ENCODE measurements at regions not wholly inside any gene's neighbourhood (a gene's known extent, or its start where the extent isn't known, plus 50 kb on each side); places are given as distances from the start of the nearest gene placed in this dataset.

DNA sequence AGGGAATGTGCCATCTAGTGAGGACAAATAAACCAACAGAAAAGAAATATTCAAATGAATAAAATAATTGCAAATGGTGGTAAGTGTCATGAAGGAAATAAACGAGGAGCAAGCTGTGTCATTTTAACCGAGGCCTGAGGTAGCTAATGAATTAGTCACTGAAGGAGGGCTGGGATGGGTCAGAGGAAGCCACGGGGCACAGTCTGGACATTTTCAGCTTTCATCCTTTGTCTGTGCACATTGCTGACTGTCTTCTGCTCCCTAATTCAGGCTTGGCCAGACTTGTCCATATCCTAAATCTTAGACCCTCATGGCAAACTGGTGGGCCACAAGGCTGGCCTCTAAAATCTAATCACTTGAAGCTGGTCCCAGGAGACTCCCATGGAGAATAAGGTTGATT lies 138.4 kb downstream of the RHOU start:
- 10% methylated on average over 3 of the region's 3 CpGs for WGBS

GRCh38 chr1:228875741-228876140 lies 140.5 kb downstream of the RHOU start:
- Histone ChIP-seq H2BK15ac (ENCODE audit: low read depth, poor library complexity, severe bottlenecking) (no peak overlapping the region), H4K8ac (ENCODE audit: low read length) (no peak overlapping the region), H3K9ac (ENCODE audit: low read length) (no peak overlapping the region), H4K91ac (ENCODE audit: low read length) (no peak overlapping the region), H3K18ac (ENCODE audit: low read depth in 1 of 2, low read length in 2 of 2) (no peak overlapping the region), H3K23ac (ENCODE audit: low read length in 2 of 2) (no peak overlapping the region), H2BK12ac (ENCODE audit: low read length in 2 of 2) (peak overlapping the region in 1 of 2 experiments; percentile 4), H3K9me3 (ENCODE audit: control insufficient read depth, low read length) (no peaks in the 10 kb centered on the region), H2BK120ac (ENCODE audit: low read depth, low read length) (no peak overlapping the region), H2AK5ac (ENCODE audit: low read length, severe bottlenecking) (no peak overlapping the region), H3K4me2 (ENCODE audit: low read length, poor library complexity, severe bottlenecking) (no peak overlapping the region), H3K79me1 (replicated peaks; ENCODE audit: low read length, poor library complexity, severe bottlenecking) (no peaks in the 10 kb centered on the region), H3K4me3 (ENCODE audit: insufficient read depth in 1 of 2, low read depth in 1 of 2, low read length in 2 of 2) (no peak overlapping the region), H2BK5ac (ENCODE audit: low read depth, low read length, poor library complexity, severe bottlenecking) (no peak overlapping the region), H3K36me3 (ENCODE audit: control insufficient read depth in 1 of 2, insufficient read depth in 2 of 2, low read depth in 1 of 2, low read length in 2 of 2) (no peaks in the 10 kb centered on the region), H3K4me1 (ENCODE audit: control insufficient read depth, insufficient read depth, low read depth, low read length) (no peaks in the 10 kb centered on the region), H3K27me3 (ENCODE audit: control insufficient read depth in 1 of 2, insufficient read depth in 1 of 2, low read length in 2 of 2) (peaks cover 4 to 15% of the 10 kb centered on the region in 2 experiments), H3K14ac (ENCODE audit: low read length in 2 of 2) (no peak overlapping the region), H2AFZ (ENCODE audit: low read depth, low read length) (no peak overlapping the region), H3K27ac (ENCODE audit: low read length, poor library complexity, severe bottlenecking) (no peak overlapping the region), H3K4ac (ENCODE audit: low read depth in 1 of 2, low read length in 2 of 2) (no peak overlapping the region)
- no peak for DNase-seq
- 100% methylated on average over 3 of the region's 3 CpGs for WGBS

More for the DNA sequence above, 138.4 kb downstream of the RHOU start:
- H3K9me3 ChIP-seq (ENCODE audit: control insufficient read depth, low read length): no peaks in the 10 kb centered on the region
- H2BK5ac ChIP-seq (ENCODE audit: low read depth, low read length, poor library complexity, severe bottlenecking): no peak overlapping the region
- peak overlapping the region in 1 of 2 experiments; percentile 16 for H3K18ac ChIP-seq (ENCODE audit: low read depth in 1 of 2, low read length in 2 of 2)
- H3K79me1 ChIP-seq (replicated peaks; ENCODE audit: low read length, poor library complexity, severe bottlenecking): no peaks in the 10 kb centered on the region
- DNase-seq: no peak
- no peak overlapping the region for H3K14ac ChIP-seq (ENCODE audit: low read length in 2 of 2)
- no peak overlapping the region for H2BK12ac ChIP-seq (ENCODE audit: low read length in 2 of 2)
- no peak overlapping the region for H3K4me3 ChIP-seq (ENCODE audit: insufficient read depth in 1 of 2, low read depth in 1 of 2, low read length in 2 of 2)
- no peaks in the 10 kb centered on the region for H3K36me3 ChIP-seq (ENCODE audit: control insufficient read depth in 1 of 2, insufficient read depth in 2 of 2, low read depth in 1 of 2, low read length in 2 of 2)
- H2AFZ ChIP-seq (ENCODE audit: low read depth, low read length): no peak overlapping the region
- no peak overlapping the region for H2AK5ac ChIP-seq (ENCODE audit: low read length, severe bottlenecking)
- no peak overlapping the region for H3K9ac ChIP-seq (ENCODE audit: low read length)
- no peak overlapping the region for H3K23ac ChIP-seq (ENCODE audit: low read length in 2 of 2)
- H4K8ac ChIP-seq (ENCODE audit: low read length): peak overlapping the region; percentile 16
- H3K4me1 ChIP-seq (ENCODE audit: control insufficient read depth, insufficient read depth, low read depth, low read length): peaks cover under 1% of the 10 kb centered on the region
- no peak overlapping the region for H2BK120ac ChIP-seq (ENCODE audit: low read depth, low read length)
- peaks cover 4 to 22% of the 10 kb centered on the region in 2 experiments for H3K27me3 ChIP-seq (ENCODE audit: control insufficient read depth in 1 of 2, insufficient read depth in 1 of 2, low read length in 2 of 2)
- no peak overlapping the region for H3K4me2 ChIP-seq (ENCODE audit: low read length, poor library complexity, severe bottlenecking)
- H3K4ac ChIP-seq (ENCODE audit: low read depth in 1 of 2, low read length in 2 of 2): no peak overlapping the region
- H2BK15ac ChIP-seq (ENCODE audit: low read depth, poor library complexity, severe bottlenecking): no peak overlapping the region
- no peak overlapping the region for H4K91ac ChIP-seq (ENCODE audit: low read length)
- H3K27ac ChIP-seq (ENCODE audit: low read length, poor library complexity, severe bottlenecking): no peak overlapping the region

GRCh38 chr1:228876187-228876586 lies 140.9 kb downstream of the RHOU start:
- Histone ChIP-seq H2BK120ac (ENCODE audit: low read depth, low read length) (no peak overlapping the region), H4K91ac (ENCODE audit: low read length) (no peak overlapping the region), H3K14ac (ENCODE audit: low read length in 2 of 2) (peak overlapping the region in 1 of 2 experiments; percentile 8), H3K4me2 (ENCODE audit: low read length, poor library complexity, severe bottlenecking) (no peak overlapping the region), H3K4ac (ENCODE audit: low read depth in 1 of 2, low read length in 2 of 2) (no peak overlapping the region), H3K18ac (ENCODE audit: low read depth in 1 of 2, low read length in 2 of 2) (no peak overlapping the region), H2BK5ac (ENCODE audit: low read depth, low read length, poor library complexity, severe bottlenecking) (no peak overlapping the region), H2AFZ (ENCODE audit: low read depth, low read length) (no peak overlapping the region), H2BK12ac (ENCODE audit: low read length in 2 of 2) (peak overlapping the region in 1 of 2 experiments; percentile 63), H3K27ac (ENCODE audit: low read length, poor library complexity, severe bottlenecking) (no peak overlapping the region), H2AK5ac (ENCODE audit: low read length, severe bottlenecking) (no peak overlapping the region), H3K9me3 (ENCODE audit: control insufficient read depth, low read length) (no peaks in the 10 kb centered on the region), H3K4me3 (ENCODE audit: insufficient read depth in 1 of 2, low read depth in 1 of 2, low read length in 2 of 2) (no peak overlapping the region), H3K36me3 (ENCODE audit: control insufficient read depth in 1 of 2, insufficient read depth in 2 of 2, low read depth in 1 of 2, low read length in 2 of 2) (no peaks in the 10 kb centered on the region), H3K27me3 (ENCODE audit: control insufficient read depth in 1 of 2, insufficient read depth in 1 of 2, low read length in 2 of 2) (peaks cover 4 to 14% of the 10 kb centered on the region in 2 experiments), H3K23ac (ENCODE audit: low read length in 2 of 2) (no peak overlapping the region), H4K8ac (ENCODE audit: low read length) (no peak overlapping the region), H3K79me1 (replicated peaks; ENCODE audit: low read length, poor library complexity, severe bottlenecking) (no peaks in the 10 kb centered on the region), H3K9ac (ENCODE audit: low read length) (no peak overlapping the region), H3K4me1 (ENCODE audit: control insufficient read depth, insufficient read depth, low read depth, low read length) (no peaks in the 10 kb centered on the region), H2BK15ac (ENCODE audit: low read depth, poor library complexity, severe bottlenecking) (no peak overlapping the region)
- no peak for DNase-seq
- 72% methylated on average over 4 of the region's 4 CpGs for WGBS

DNA sequence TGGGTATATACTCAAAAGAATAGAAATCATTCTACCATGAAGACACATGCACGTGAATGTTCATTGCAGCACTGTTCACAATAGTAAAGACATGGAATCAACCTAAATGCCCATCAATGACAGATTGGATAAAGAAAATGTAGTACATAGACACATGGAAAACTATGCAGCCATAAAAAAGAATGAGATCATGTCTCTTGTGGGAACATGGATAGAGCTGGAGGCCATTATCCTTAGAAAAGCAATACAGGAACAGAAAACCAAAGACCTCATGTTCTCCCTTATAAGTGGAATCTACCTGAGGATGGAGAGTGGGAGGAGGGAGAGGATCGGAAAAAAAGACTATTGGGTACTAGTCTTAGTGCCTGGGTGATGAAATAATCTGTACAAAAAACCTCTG lies 143.9 kb downstream of the RHOU start:
- no peak overlapping the region for H2BK120ac ChIP-seq (ENCODE audit: low read depth, low read length)
- H3K4ac ChIP-seq (ENCODE audit: low read depth in 1 of 2, low read length in 2 of 2): no peak overlapping the region
- H3K27ac ChIP-seq (ENCODE audit: low read length, poor library complexity, severe bottlenecking): no peak overlapping the region
- no peaks in the 10 kb centered on the region for H3K36me3 ChIP-seq (ENCODE audit: control insufficient read depth in 1 of 2, insufficient read depth in 2 of 2, low read depth in 1 of 2, low read length in 2 of 2)
- no peak overlapping the region for H4K8ac ChIP-seq (ENCODE audit: low read length)
- no peak overlapping the region for H4K91ac ChIP-seq (ENCODE audit: low read length)
- H2BK12ac ChIP-seq (ENCODE audit: low read length in 2 of 2): no peak overlapping the region
- H3K14ac ChIP-seq (ENCODE audit: low read length in 2 of 2): no peak overlapping the region
- H2BK15ac ChIP-seq (ENCODE audit: low read depth, poor library complexity, severe bottlenecking): no peak overlapping the region
- peaks cover 0 to 10% of the 10 kb centered on the region in 2 experiments for H3K27me3 ChIP-seq (ENCODE audit: control insufficient read depth in 1 of 2, insufficient read depth in 1 of 2, low read length in 2 of 2)
- H3K4me2 ChIP-seq (ENCODE audit: low read length, poor library complexity, severe bottlenecking): no peak overlapping the region
- H3K23ac ChIP-seq (ENCODE audit: low read length in 2 of 2): no peak overlapping the region
- no peak overlapping the region for H3K18ac ChIP-seq (ENCODE audit: low read depth in 1 of 2, low read length in 2 of 2)
- H2AK5ac ChIP-seq (ENCODE audit: low read length, severe bottlenecking): no peak overlapping the region
- H3K9me3 ChIP-seq (ENCODE audit: control insufficient read depth, low read length): peaks cover 5% of the 10 kb centered on the region
- no peaks in the 10 kb centered on the region for H3K4me1 ChIP-seq (ENCODE audit: control insufficient read depth, insufficient read depth, low read depth, low read length)
- H2AFZ ChIP-seq (ENCODE audit: low read depth, low read length): no peak overlapping the region
- no peak overlapping the region for H3K4me3 ChIP-seq (ENCODE audit: insufficient read depth in 1 of 2, low read depth in 1 of 2, low read length in 2 of 2)
- no peaks in the 10 kb centered on the region for H3K79me1 ChIP-seq (replicated peaks; ENCODE audit: low read length, poor library complexity, severe bottlenecking)
- H3K9ac ChIP-seq (ENCODE audit: low read length): no peak overlapping the region
- DNase-seq: no peak
- H2BK5ac ChIP-seq (ENCODE audit: low read depth, low read length, poor library complexity, severe bottlenecking): no peak overlapping the region
- no CpG with 5 or more reads among the region's 2 CpGs for WGBS
